ENCODE measurements at regions not wholly inside any gene's neighbourhood (a gene's known extent, or its start where the extent isn't known, plus 50 kb on each side); places are given as distances from the start of the nearest gene placed in this dataset.

DNA sequence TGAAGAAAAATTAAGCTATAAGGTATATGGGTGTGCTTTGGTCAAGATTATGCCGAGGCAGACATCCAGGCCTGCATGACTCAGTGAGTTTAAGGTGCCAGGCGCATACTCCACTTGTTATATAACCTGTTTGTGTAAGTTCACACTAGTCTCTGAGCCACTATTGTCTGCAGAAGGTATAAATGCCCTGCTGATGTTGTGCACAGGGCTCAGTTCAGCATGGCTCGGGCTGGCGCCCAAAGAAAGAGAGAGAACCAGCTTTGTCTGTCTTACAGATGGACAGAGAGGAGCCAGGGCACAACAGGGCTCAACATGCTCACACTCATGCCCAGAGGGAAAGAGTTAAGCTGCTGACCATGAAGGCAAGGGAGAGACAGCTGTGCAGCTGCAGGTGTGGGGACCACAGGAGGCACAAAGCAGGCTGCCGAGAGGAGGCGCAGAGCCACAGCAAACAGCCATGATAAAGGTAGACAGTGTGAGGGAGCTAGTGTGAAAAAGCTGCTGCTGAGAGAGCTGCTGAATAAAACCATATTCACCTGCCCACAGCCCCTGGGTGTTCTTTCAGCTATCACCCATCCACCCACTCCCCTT lies 1587.6 kb upstream of the C9orf72 start:
- H2BK120ac ChIP-seq (replicated peaks; ENCODE audit: low read depth, low read length), result no peak overlapping the region
- H3K79me2 ChIP-seq (ENCODE audit: control insufficient read depth in 1 of 2, insufficient read depth in 2 of 2, low read length in 2 of 2), result no peaks in the 10 kb centered on the region
- H3K4ac ChIP-seq (replicated peaks; ENCODE audit: insufficient read length, low read depth, low read length), result no peak overlapping the region
- no peak overlapping the region for H2AK5ac ChIP-seq (ENCODE audit: low read depth, low read length)
- H4K5ac ChIP-seq (ENCODE audit: insufficient read length, low read depth, low read length), result no peak overlapping the region
- peak overlapping the region; percentile 9; the same call in 1 of the 2 replicates for H4K8ac ChIP-seq (ENCODE audit: extremely low read depth, insufficient read depth, low read length)
- no peak overlapping the region for H3K27ac ChIP-seq (ENCODE audit: low read depth, low read length)
- TF ChIP-seq RAD21 (IDR thresholded peaks at IDR 0.05 in 1 of 2, conservative IDR thresholded peaks at IDR 0.05 in 1 of 2; ENCODE audit: low read depth in 2 of 2, low read length in 2 of 2) (peak in 1 of 2 experiments; percentile 33; a peak in 2 of 4 replicates), YY1 (IDR thresholded peaks at IDR 0.05; ENCODE audit: low read depth, low read length) (peak; percentile 32; the same call in 1 of the 2 replicates), SAP30 (IDR thresholded peaks at IDR 0.05; ENCODE audit: insufficient read depth, insufficient replicate concordance, low read length) (no peak), SIX5 (IDR thresholded peaks at IDR 0.05; ENCODE audit: low read depth, low read length) (no peak)
- TF ChIP-seq, protein P1, sequence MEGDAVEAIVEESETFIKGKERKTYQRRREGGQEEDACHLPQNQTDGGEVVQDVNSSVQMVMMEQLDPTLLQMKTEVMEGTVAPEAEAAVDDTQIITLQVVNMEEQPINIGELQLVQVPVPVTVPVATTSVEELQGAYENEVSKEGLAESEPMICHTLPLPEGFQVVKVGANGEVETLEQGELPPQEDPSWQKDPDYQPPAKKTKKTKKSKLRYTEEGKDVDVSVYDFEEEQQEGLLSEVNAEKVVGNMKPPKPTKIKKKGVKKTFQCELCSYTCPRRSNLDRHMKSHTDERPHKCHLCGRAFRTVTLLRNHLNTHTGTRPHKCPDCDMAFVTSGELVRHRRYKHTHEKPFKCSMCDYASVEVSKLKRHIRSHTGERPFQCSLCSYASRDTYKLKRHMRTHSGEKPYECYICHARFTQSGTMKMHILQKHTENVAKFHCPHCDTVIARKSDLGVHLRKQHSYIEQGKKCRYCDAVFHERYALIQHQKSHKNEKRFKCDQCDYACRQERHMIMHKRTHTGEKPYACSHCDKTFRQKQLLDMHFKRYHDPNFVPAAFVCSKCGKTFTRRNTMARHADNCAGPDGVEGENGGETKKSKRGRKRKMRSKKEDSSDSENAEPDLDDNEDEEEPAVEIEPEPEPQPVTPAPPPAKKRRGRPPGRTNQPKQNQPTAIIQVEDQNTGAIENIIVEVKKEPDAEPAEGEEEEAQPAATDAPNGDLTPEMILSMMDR (IDR thresholded peaks at IDR 0.05; ENCODE audit: control extremely low read depth in 1 of 3, insufficient read depth in 1 of 3, low read depth in 1 of 3, low read length in 3 of 3), result peak; percentile 15 to 19 (median 18); a peak in 3 of 4 replicates
- 86% methylated on average over 6 of the region's 6 CpGs; no CpG with 5 or more reads in 1 of the 2 experiments for WGBS, 2 experiments (ENCODE audit: extremely low coverage in 1 of 2, insufficient coverage in 1 of 2, insufficient read length in 1 of 2, insufficient replicate concordance in 2 of 2, low coverage in 1 of 2, low lambda C conversion rate in 2 of 2, missing lambda C conversion rate in 1 of 2)
- H2BK5ac ChIP-seq (ENCODE audit: low read depth, low read length), result peak overlapping the region; percentile 87
- H4K20me1 ChIP-seq (replicated peaks in 1 of 2; ENCODE audit: control insufficient read depth in 1 of 2, insufficient read depth in 2 of 2, low read length in 2 of 2), result no peaks in the 10 kb centered on the region
- peak overlapping the region in 1 of 2 experiments; percentile 17; a peak in 2 of 4 replicates for H3K4me2 ChIP-seq (ENCODE audit: insufficient read depth in 1 of 2, low read depth in 2 of 2, low read length in 2 of 2)
- H2BK20ac ChIP-seq (ENCODE audit: low read length), result 0 out of 2 replicates have a peak overlapping the region, but pooled peaks have one; percentile 25
- H3K36me3 ChIP-seq (ENCODE audit: control insufficient read depth in 2 of 4, insufficient read depth in 4 of 4, low read length in 3 of 4), result no peaks in the 10 kb centered on the region
- no peak overlapping the region; the same call in 1 of the 2 replicates for H2AFZ ChIP-seq (ENCODE audit: low read length)
- no peaks in the 10 kb centered on the region for H3K9me3 ChIP-seq (ENCODE audit: insufficient read depth in 2 of 2, low read depth in 1 of 2, low read length in 1 of 2)
- no peak overlapping the region for H4K91ac ChIP-seq (replicated peaks; ENCODE audit: insufficient read length, low read length)
- peak overlapping the region; percentile 88; the same call in 1 of the 2 replicates for H2BK15ac ChIP-seq (ENCODE audit: low read length)
- ChIA-PET POLR2A (ENCODE audit: partially characterized antibody) (no interaction called here), CTCF (ENCODE audit: partially characterized antibody) (interaction anchor here (1.0 to 1.1 kb wide), 2 partner anchors 15 to 17 kb away, joined by 3 read pairs; no protein-coding TSS in a partner anchor)
- H3K4me1 ChIP-seq (replicated peaks in 1 of 4; ENCODE audit: control insufficient read depth in 3 of 4, insufficient read depth in 4 of 4, low read length in 3 of 4), result peaks cover 0 to 6% (median 2%) of the 10 kb centered on the region in 4 experiments; a peak in 3 of 7 replicates
- DNase-seq (ENCODE audit: low read depth in 1 of 2, low spot score in 2 of 2), result peak in 1 of 2 experiments; percentile 49
- no peak for FAIRE-seq
- no peaks in the 10 kb centered on the region for H3K27me3 ChIP-seq (replicated peaks in 1 of 4; ENCODE audit: control insufficient read depth in 3 of 4, extremely low read depth in 1 of 4, insufficient read depth in 3 of 4, low read length in 3 of 4)
- 0 out of 2 replicates have a peak overlapping the region, but pooled peaks have one; percentile 43 for H3K18ac ChIP-seq (ENCODE audit: extremely low read depth, low read length)
- no peak overlapping the region for H3K9ac ChIP-seq (replicated peaks in 1 of 4; ENCODE audit: extremely low read depth in 1 of 4, low read depth in 3 of 4, low read length in 3 of 4)
- no peak overlapping the region; the same call in 1 of the 2 replicates for H2BK12ac ChIP-seq (ENCODE audit: low read depth, low read length)
- H3K23me2 ChIP-seq (ENCODE audit: low read depth, low read length), result 0 out of 2 replicates have a peak, but pooled peaks cover 1% of the 10 kb centered on the region
- no peak overlapping the region for H3K23ac ChIP-seq (ENCODE audit: insufficient read length)
- no peak overlapping the region for H3K14ac ChIP-seq (ENCODE audit: insufficient read length)
- H3K4me3 ChIP-seq (ENCODE audit: extremely low read depth in 1 of 4, insufficient read depth in 2 of 4, low read depth in 3 of 4, low read length in 4 of 4), result no peak overlapping the region
- no peak overlapping the region for H3K56ac ChIP-seq (replicated peaks; ENCODE audit: insufficient read length, low read depth, low read length)
- no peaks in the 10 kb centered on the region for H3K79me1 ChIP-seq (ENCODE audit: low read depth, low read length)
